ENCODE measurements at regions not wholly inside any gene's neighbourhood (a gene's known extent, or its start where the extent isn't known, plus 50 kb on each side); places are given as distances from the start of the nearest gene placed in this dataset.

GRCh38 chr14:98555440-98555839 lies 716.6 kb downstream of the BCL11B start:
- TF ChIP-seq CTCF (IDR thresholded peaks at IDR 0.05): no peak
- no peak for DNase-seq
- Histone ChIP-seq H3K4me1 (no peaks in the 10 kb centered on the region), H3K9me3 (no peaks in the 10 kb centered on the region), H3K27me3 (no peaks in the 10 kb centered on the region), H3K36me3 (no peaks in the 10 kb centered on the region), H3K27ac (no peak overlapping the region), H3K4me3 (no peak overlapping the region)
- intact Hi-C loops (cut with DNase I; ENCODE audit: low total_unique reads): no loop called here

GRCh38 chr14:98564006-98564405 lies 708.0 kb downstream of the BCL11B start:
- Histone ChIP-seq H3K4me3 (no peak overlapping the region), H3K9me3 (no peaks in the 10 kb centered on the region)
- intact Hi-C loops (cut with DNase I; ENCODE audit: low total_unique reads): no loop called here

GRCh38 chr14:98564541-98564940 lies 707.5 kb downstream of the BCL11B start:
- no peak overlapping the region for H3K4me3 ChIP-seq
- TF ChIP-seq CTCF (IDR thresholded peaks at IDR 0.05): no peak
- DNase-seq: no peak
- intact Hi-C loops (cut with DNase I; ENCODE audit: low total_unique reads): no loop called here
- H3K4me1 ChIP-seq: no peaks in the 10 kb centered on the region
- no peaks in the 10 kb centered on the region for H3K27me3 ChIP-seq
- H3K36me3 ChIP-seq: no peaks in the 10 kb centered on the region
- no peaks in the 10 kb centered on the region for H3K9me3 ChIP-seq
- H3K27ac ChIP-seq: no peak overlapping the region

More at GRCh38 chr14:98564006-98564405, 708.0 kb downstream of the BCL11B start:
- H3K27ac ChIP-seq: no peak overlapping the region
- DNase-seq: no peak
- H3K27me3 ChIP-seq: no peaks in the 10 kb centered on the region
- no peaks in the 10 kb centered on the region for H3K36me3 ChIP-seq
- no peaks in the 10 kb centered on the region for H3K4me1 ChIP-seq
- no peak for TF ChIP-seq CTCF (IDR thresholded peaks at IDR 0.05)

GRCh38 chr14:98571104-98571503 lies 700.9 kb downstream of the BCL11B start:
- H3K27me3 ChIP-seq: no peaks in the 10 kb centered on the region
- TF ChIP-seq CTCF (IDR thresholded peaks at IDR 0.05): no peak
- no peak overlapping the region for H3K27ac ChIP-seq
- H3K4me1 ChIP-seq: no peaks in the 10 kb centered on the region
- intact Hi-C loops (cut with DNase I; ENCODE audit: low total_unique reads): no loop called here
- no peak overlapping the region for H3K4me3 ChIP-seq
- no peaks in the 10 kb centered on the region for H3K36me3 ChIP-seq
- no peak for DNase-seq
- H3K9me3 ChIP-seq: peaks cover 0 to 4% (median 0%) of the 10 kb centered on the region in 3 donors

- no peaks in the 10 kb centered on the region for H3K4me1 ChIP-seq
- no peak overlapping the region for H3K27ac ChIP-seq
- no peaks in the 10 kb centered on the region for H3K27me3 ChIP-seq
- no peak for DNase-seq
- H3K9me3 ChIP-seq: peaks cover 0 to 4% (median 0%) of the 10 kb centered on the region in 3 donors
- no peak for TF ChIP-seq CTCF (IDR thresholded peaks at IDR 0.05)
- H3K36me3 ChIP-seq: no peaks in the 10 kb centered on the region
- intact Hi-C loops (cut with DNase I; ENCODE audit: low total_unique reads): no loop called here
- H3K4me3 ChIP-seq: no peak overlapping the region
Observed at GRCh38 chr14:98573082-98573481, 698.9 kb downstream of the BCL11B start.

GRCh38 chr14:98576463-98576862 lies 695.5 kb downstream of the BCL11B start:
- Histone ChIP-seq H3K27ac (no peak overlapping the region), H3K27me3 (no peaks in the 10 kb centered on the region), H3K4me1 (no peaks in the 10 kb centered on the region), H3K36me3 (no peaks in the 10 kb centered on the region), H3K9me3 (peaks cover 0 to 2% (median 0%) of the 10 kb centered on the region in 3 donors), H3K4me3 (no peak overlapping the region)
- DNase-seq: no peak
- TF ChIP-seq CTCF (IDR thresholded peaks at IDR 0.05): no peak
- intact Hi-C loops (cut with DNase I; ENCODE audit: low total_unique reads): no loop called here
